ENCODE measurements at regions not wholly inside any gene's neighbourhood (a gene's known extent, or its start where the extent isn't known, plus 50 kb on each side); places are given as distances from the start of the nearest gene placed in this dataset.

DNA sequence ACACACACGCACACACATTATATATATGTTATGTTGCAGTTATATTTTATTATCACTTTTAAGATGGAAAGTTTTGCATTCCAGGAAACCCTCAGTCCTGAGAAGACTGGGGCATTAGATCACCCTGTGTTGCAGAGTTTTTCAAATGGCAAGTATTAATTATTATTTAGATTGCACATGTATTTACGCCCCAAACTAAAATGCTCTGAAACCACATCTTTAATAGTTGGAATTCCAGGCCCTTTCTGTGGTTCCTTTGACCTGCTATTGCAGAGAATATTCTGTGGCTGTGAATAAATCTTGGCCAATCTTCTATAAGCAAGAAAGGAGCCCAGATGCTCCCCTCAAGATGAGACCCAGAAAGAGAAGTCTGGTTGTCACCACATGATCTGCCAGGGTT lies 427.0 kb upstream of the TNP1 start:
- TF ChIP-seq POLR2A (IDR thresholded peaks at IDR 0.05; ENCODE audit: low read length) (no peak), GATA1 (IDR thresholded peaks at IDR 0.05; ENCODE audit: low read depth, low read length) (no peak)
